H1 (cell line): ENCODE measurements at regions not wholly inside any gene's neighbourhood (a gene's known extent, or its start where the extent isn't known, plus 50 kb on each side); places are given as distances from the start of the nearest gene placed in this dataset.

Source experiments
- CTCF ChIA-PET: fragments of 300-600 bp; sonication (Branson Sonifier 250); formaldehyde crosslinking; loops from one replicate; lab custom pipeline; 2021; ENCODE audit not compliant: partially characterized antibody; lab: Charles Lee
- POLR2A ChIA-PET: fragments of 300-600 bp; sonication (Branson Sonifier 250); formaldehyde crosslinking; loops from one replicate; lab custom pipeline; 2021; ENCODE audit warnings: inconsistent platforms; ENCODE audit not compliant: partially characterized antibody; lab: Charles Lee
- DNase-seq, 2 experiments: peaks; one replicate each; pipeline versions ENCODE4 v3.0.0 to v3.0.0-alpha.2; 2010 to 2022; ENCODE audit warnings: low spot score in 2 of 2, low read depth in 1 of 2, mixed read lengths in 1 of 2
- FAIRE-seq: peaks from 2 replicates; lab custom pipeline; 2011; peaks lifted over from hg19 to GRCh38; lab: Jason Lieb, UNC
- H2AFZ ChIP-seq: 2 replicates; pipeline ENCODE4 v1.8.1; 2012; ENCODE audit warnings: low read length, inconsistent platforms
- H2AK5ac ChIP-seq: 2 replicates; pipeline ENCODE4 v1.6.1; 2013; ENCODE audit warnings: low read depth, low read length
- H2BK120ac ChIP-seq: replicated peaks from 2 replicates; pipeline ENCODE3; 2013; ENCODE audit warnings: low read depth, low read length, inconsistent platforms
- H2BK12ac ChIP-seq: 2 replicates; pipeline ENCODE4 v1.6.1; 2013; ENCODE audit warnings: low read depth, low read length
- H2BK15ac ChIP-seq: 2 replicates; pipeline ENCODE4 v1.6.1; 2013; ENCODE audit warnings: low read length
- H2BK20ac ChIP-seq: 2 replicates; pipeline ENCODE4 v1.6.1; 2013; ENCODE audit warnings: low read length
- H2BK5ac ChIP-seq: 2 replicates; pipeline ENCODE4 v1.6.1; 2013; ENCODE audit warnings: low read depth, low read length
- H3K14ac ChIP-seq: 2 replicates; pipeline ENCODE4 v1.6.1; 2013; ENCODE audit warnings: inconsistent platforms; ENCODE audit not compliant: insufficient read length
- H3K18ac ChIP-seq: 2 replicates; pipeline ENCODE4 v1.6.1; 2013; ENCODE audit warnings: low read length; ENCODE audit errors: extremely low read depth
- H3K23ac ChIP-seq: 2 replicates; pipeline ENCODE4 v1.6.1; 2013; ENCODE audit warnings: inconsistent platforms; ENCODE audit not compliant: insufficient read length
- H3K23me2 ChIP-seq: 2 replicates; pipeline ENCODE4 v1.6.1; 2013; ENCODE audit warnings: low read depth, low read length
- H3K27ac ChIP-seq: 2 replicates; pipeline ENCODE4 v1.6.1; 2011; ENCODE audit warnings: low read depth, low read length, inconsistent platforms
- H3K27me3 ChIP-seq, 4 experiments: replicated peaks in 1 of 4; 1 replicate in 1 of 4; 2 replicates in 3 of 4; pipeline versions ENCODE4 v1.6.1 to v1.8.1; 2011 to 2013; ENCODE audit warnings: low read length in 3 of 4, mild to moderate bottlenecking in 3 of 4, inconsistent platforms in 2 of 4, mixed read lengths in 2 of 4, moderate library complexity in 1 of 4; ENCODE audit not compliant: control insufficient read depth in 3 of 4, insufficient read depth in 3 of 4; ENCODE audit errors: extremely low read depth in 1 of 4
- H3K36me3 ChIP-seq, 4 experiments: 2 replicates each; pipeline versions ENCODE4 v1.6.1 to v1.8.1; 2011 to 2013; ENCODE audit warnings: mild to moderate bottlenecking in 4 of 4, low read length in 3 of 4, moderate library complexity in 2 of 4, control low read depth in 1 of 4, inconsistent platforms in 1 of 4; ENCODE audit not compliant: insufficient read depth in 4 of 4, control insufficient read depth in 2 of 4
- H3K4ac ChIP-seq: replicated peaks from 2 replicates; pipeline ENCODE3; 2013; ENCODE audit warnings: low read length, low read depth, mixed read lengths, inconsistent platforms; ENCODE audit not compliant: insufficient read length
- H3K4me1 ChIP-seq, 4 experiments: replicated peaks in 1 of 4; 1 replicate in 1 of 4; 2 replicates in 3 of 4; pipeline versions ENCODE4 v1.6.1 to v1.8.1; 2011 to 2013; ENCODE audit warnings: low read length in 3 of 4, inconsistent platforms in 2 of 4, mixed read lengths in 1 of 4; ENCODE audit not compliant: insufficient read depth in 4 of 4, control insufficient read depth in 3 of 4
- H3K4me2 ChIP-seq, 2 experiments: 2 replicates each; pipeline versions ENCODE4 v1.6.1 to v1.8.1; 2011 to 2013; ENCODE audit warnings: low read depth in 2 of 2, low read length in 2 of 2, control low read depth in 1 of 2, inconsistent platforms in 1 of 2, mild to moderate bottlenecking in 1 of 2; ENCODE audit not compliant: insufficient read depth in 1 of 2
- H3K4me3 ChIP-seq, 4 experiments: fragments of 200-600, 300-600 bp in 1 of 4; sonication (generic), shearing (Covaris generic), sonication (Bioruptor Twin) in 1 of 4; 2 replicates each; pipeline versions ENCODE4 v1.5.1 to v1.8.1; 2011 to 2016; ENCODE audit warnings: low read length in 4 of 4, low read depth in 3 of 4, control low read depth in 2 of 4, inconsistent platforms in 2 of 4, mild to moderate bottlenecking in 2 of 4, mixed read lengths in 1 of 4, moderate library complexity in 1 of 4; ENCODE audit not compliant: insufficient read depth in 2 of 4; ENCODE audit errors: extremely low read depth in 1 of 4
- H3K56ac ChIP-seq: replicated peaks from 2 replicates; pipeline ENCODE3; 2013; ENCODE audit warnings: low read depth, mild to moderate bottlenecking, mixed read lengths, low read length, inconsistent platforms; ENCODE audit not compliant: insufficient read length
- H3K79me1 ChIP-seq: 2 replicates; pipeline ENCODE4 v1.6.1; 2013; ENCODE audit warnings: low read depth, low read length, control low read depth
- H3K79me2 ChIP-seq, 2 experiments: 2 replicates each; pipeline versions ENCODE4 v1.6.1 to v1.8.1; 2012 to 2013; ENCODE audit warnings: low read length in 2 of 2, mild to moderate bottlenecking in 2 of 2, inconsistent platforms in 1 of 2; ENCODE audit not compliant: insufficient read depth in 2 of 2, control insufficient read depth in 1 of 2
- H3K9ac ChIP-seq, 4 experiments: replicated peaks in 1 of 4; 1 replicate in 1 of 4; 2 replicates in 3 of 4; pipeline versions ENCODE4 v1.6.1 to v1.8.1; 2011 to 2013; ENCODE audit warnings: low read depth in 3 of 4, low read length in 3 of 4, control low read depth in 2 of 4, mild to moderate bottlenecking in 2 of 4, moderate library complexity in 2 of 4, inconsistent platforms in 1 of 4; ENCODE audit errors: extremely low read depth in 1 of 4
- H3K9me3 ChIP-seq, 2 experiments: 2 replicates each; pipeline versions ENCODE4 v1.6.1 to v1.8.1; 2012 to 2013; ENCODE audit warnings: mild to moderate bottlenecking in 2 of 2, moderate library complexity in 2 of 2, control low read depth in 1 of 2, inconsistent platforms in 1 of 2, low read depth in 1 of 2, low read length in 1 of 2, mixed read lengths in 1 of 2; ENCODE audit not compliant: insufficient read depth in 2 of 2
- H4K20me1 ChIP-seq, 2 experiments: replicated peaks in 1 of 2; 2 replicates each; pipeline versions ENCODE3 to v1.8.1; 2011 to 2013; ENCODE audit warnings: inconsistent platforms in 2 of 2, low read length in 2 of 2, mild to moderate bottlenecking in 1 of 2; ENCODE audit not compliant: insufficient read depth in 2 of 2, control insufficient read depth in 1 of 2
- H4K5ac ChIP-seq: 2 replicates; pipeline ENCODE4 v1.6.1; 2013; ENCODE audit warnings: low read length, low read depth, mixed read lengths, inconsistent platforms; ENCODE audit not compliant: insufficient read length
- H4K8ac ChIP-seq: 2 replicates; pipeline ENCODE4 v1.8.0; 2013; ENCODE audit warnings: mild to moderate bottlenecking, moderate library complexity, low read length, inconsistent platforms; ENCODE audit not compliant: insufficient read depth; ENCODE audit errors: extremely low read depth
- H4K91ac ChIP-seq: replicated peaks from 2 replicates; pipeline ENCODE3; 2013; ENCODE audit warnings: low read length, mixed read lengths, inconsistent platforms; ENCODE audit not compliant: insufficient read length
- BACH1 ChIP-seq: IDR thresholded peaks from 2 replicates; pipeline ENCODE4 v1.6.1; 2012; ENCODE audit warnings: low read length, improper control_type of control experiment
- CTBP2 ChIP-seq: IDR thresholded peaks from 2 replicates; pipeline ENCODE4 v1.7.0; 2011; ENCODE audit warnings: borderline replicate concordance, mild to moderate bottlenecking, moderate library complexity, mixed read lengths, low read length; ENCODE audit not compliant: insufficient read depth, insufficient read length
- EP300 ChIP-seq, 2 experiments: IDR thresholded peaks; 1 replicate in 1 of 2; 2 replicates in 1 of 2; pipeline ENCODE4 v1.6.1; 2011 to 2012; ENCODE audit warnings: low read depth in 2 of 2, low read length in 2 of 2, mild to moderate bottlenecking in 2 of 2, borderline replicate concordance in 1 of 2, inconsistent platforms in 1 of 2, moderate library complexity in 1 of 2
- GTF2F1 ChIP-seq: IDR thresholded peaks from 2 replicates; pipeline ENCODE4 v1.6.1; 2012; ENCODE audit warnings: low read depth, low read length, improper control_type of control experiment, borderline replicate concordance
- HDAC6 ChIP-seq: IDR thresholded peaks from one replicate; pipeline ENCODE4 v1.7.1; 2012; ENCODE audit warnings: low read depth, mild to moderate bottlenecking, inconsistent platforms, low read length, moderate library complexity
- KDM5A ChIP-seq: fragments of 200-600 bp; IDR thresholded peaks from 2 replicates; pipeline ENCODE4 v1.7.1; 2012; ENCODE audit warnings: mild to moderate bottlenecking, low read length, inconsistent platforms, mixed read lengths
- PHF8 ChIP-seq: fragments of 200-600 bp; sonication (generic); conservative IDR thresholded peaks from 2 replicates; pipeline ENCODE4 v1.7.1; 2012; ENCODE audit warnings: low read depth, mild to moderate bottlenecking, inconsistent platforms, low read length, moderate library complexity
- POLR2A ChIP-seq, 2 experiments: IDR thresholded peaks; 1 replicate in 1 of 2; 2 replicates in 1 of 2; pipeline ENCODE4 v1.6.1; 2011; ENCODE audit warnings: low read depth in 2 of 2, low read length in 2 of 2, mild to moderate bottlenecking in 2 of 2; ENCODE audit errors: control extremely low read depth in 1 of 2
- RAD21 ChIP-seq, 2 experiments: IDR thresholded peaks in 1 of 2; conservative IDR thresholded peaks in 1 of 2; 2 replicates each; pipeline ENCODE4 v1.6.1; 2011; ENCODE audit warnings: low read depth in 2 of 2, low read length in 2 of 2, improper control_type of control experiment in 1 of 2, inconsistent platforms in 1 of 2, mild to moderate bottlenecking in 1 of 2, moderate library complexity in 1 of 2
- SIX5 ChIP-seq: IDR thresholded peaks from 2 replicates; pipeline ENCODE4 v1.6.1; 2011; ENCODE audit warnings: mild to moderate bottlenecking, low read depth, low read length
- SP2 ChIP-seq: IDR thresholded peaks from 2 replicates; pipeline ENCODE4 v1.6.1; 2012; ENCODE audit warnings: mild to moderate bottlenecking, low read length, inconsistent platforms
- SP4 ChIP-seq: IDR thresholded peaks from 2 replicates; pipeline ENCODE4 v1.6.1; 2012; ENCODE audit warnings: low read length, inconsistent platforms
- SRF ChIP-seq: IDR thresholded peaks from 2 replicates; pipeline ENCODE4 v1.6.1; 2011; ENCODE audit warnings: mild to moderate bottlenecking, low read depth, low read length, moderate library complexity
- SUZ12 ChIP-seq: fragments of 200-600 bp; sonication (generic); IDR thresholded peaks from 2 replicates; pipeline ENCODE4 v1.6.1; 2012; ENCODE audit warnings: mild to moderate bottlenecking, inconsistent platforms, low read length, moderate library complexity, mixed read lengths
- TBP ChIP-seq: IDR thresholded peaks from 2 replicates; pipeline ENCODE4 v1.6.1; 2011; ENCODE audit warnings: low read depth, low read length, improper control_type of control experiment
- WGBS, 2 experiments: shearing (Covaris generic) in 1 of 2; methylation state at CpG; one replicate each; pipeline versions ENCODE4 v1.1.6 to v1.1.7; 2013 to 2015; ENCODE audit warnings: low lambda C conversion rate in 2 of 2, mixed read lengths in 2 of 2, inconsistent platforms in 1 of 2, low coverage in 1 of 2, missing lambda C conversion rate in 1 of 2; ENCODE audit not compliant: insufficient replicate concordance in 2 of 2, insufficient coverage in 1 of 2, insufficient read length in 1 of 2; ENCODE audit errors: extremely low coverage in 1 of 2, missing lambda C conversion rate in 1 of 2; 5-methylcytosine and 5-hydroxymethylcytosine counted together

- H2BK15ac ChIP-seq: no peak overlapping the region
- H3K79me1 ChIP-seq: no peaks in the 10 kb centered on the region
- no peaks in the 10 kb centered on the region for H3K23me2 ChIP-seq
- no peak overlapping the region for H3K56ac ChIP-seq
- 95% methylated on average over 2 of the region's 2 CpGs; no CpG with 5 or more reads in 1 of the 2 experiments for WGBS, 2 experiments
- no peak overlapping the region for H3K18ac ChIP-seq
- no peak overlapping the region for H2BK120ac ChIP-seq
- H4K5ac ChIP-seq: no peak overlapping the region
- H3K79me2 ChIP-seq: no peaks in the 10 kb centered on the region
- H2BK12ac ChIP-seq: no peak overlapping the region
- FAIRE-seq (no peak), DNase-seq (no peak)
- no peak overlapping the region for H2AK5ac ChIP-seq
- no peak overlapping the region for H3K23ac ChIP-seq
- no peaks in the 10 kb centered on the region for H4K20me1 ChIP-seq
- no peak overlapping the region for H3K4ac ChIP-seq
- POLR2A ChIA-PET: no interaction called here
- peaks cover 0 to 9% (median under 1%) of the 10 kb centered on the region in 4 experiments; a peak in 1 of 7 replicates for H3K4me1 ChIP-seq
- no peak overlapping the region for H3K9ac ChIP-seq
- no peak overlapping the region for H2BK20ac ChIP-seq
- H3K27ac ChIP-seq: no peak overlapping the region
- CTCF ChIA-PET: no interaction called here
- H2BK5ac ChIP-seq: no peak overlapping the region
- no peaks in the 10 kb centered on the region for H3K36me3 ChIP-seq
- H3K14ac ChIP-seq: no peak overlapping the region
- no peak overlapping the region for H4K8ac ChIP-seq
- H4K91ac ChIP-seq: no peak overlapping the region
- H2AFZ ChIP-seq: no peak overlapping the region
- no peaks in the 10 kb centered on the region for H3K27me3 ChIP-seq
- no peak overlapping the region for H3K4me2 ChIP-seq
- no peaks in the 10 kb centered on the region for H3K9me3 ChIP-seq
- no peak overlapping the region for H3K4me3 ChIP-seq
- TF ChIP-seq CTBP2: no peak
- no peak for TF ChIP-seq POLR2A (IDR thresholded peaks at IDR 0.05; ENCODE audit: control extremely low read depth in 1 of 2, low read depth in 2 of 2, low read length in 2 of 2)
- TF ChIP-seq SP2: no peak
- TF ChIP-seq SUZ12: no peak
- no peak for TF ChIP-seq TBP
- TF ChIP-seq HDAC6: no peak
- no peak for TF ChIP-seq RAD21 (IDR thresholded peaks at IDR 0.05 in 1 of 2, conservative IDR thresholded peaks at IDR 0.05 in 1 of 2; ENCODE audit: low read depth in 2 of 2, low read length in 2 of 2)
- no peak for TF ChIP-seq EP300 (IDR thresholded peaks at IDR 0.05; ENCODE audit: borderline replicate concordance in 1 of 2, low read depth in 2 of 2, low read length in 2 of 2)
- no peak for TF ChIP-seq SRF
- no peak for TF ChIP-seq SIX5
- TF ChIP-seq GTF2F1: no peak
- no peak for TF ChIP-seq SP4
- no peak for TF ChIP-seq BACH1
- no peak for TF ChIP-seq KDM5A
- TF ChIP-seq PHF8: no peak
Measured at GRCh38 chr2:150047620-150048222, 439.7 kb downstream of the RND3 start.
